ENCODE measurements at regions not wholly inside any gene's neighbourhood (a gene's known extent, or its start where the extent isn't known, plus 50 kb on each side); places are given as distances from the start of the nearest gene placed in this dataset.

DNA sequence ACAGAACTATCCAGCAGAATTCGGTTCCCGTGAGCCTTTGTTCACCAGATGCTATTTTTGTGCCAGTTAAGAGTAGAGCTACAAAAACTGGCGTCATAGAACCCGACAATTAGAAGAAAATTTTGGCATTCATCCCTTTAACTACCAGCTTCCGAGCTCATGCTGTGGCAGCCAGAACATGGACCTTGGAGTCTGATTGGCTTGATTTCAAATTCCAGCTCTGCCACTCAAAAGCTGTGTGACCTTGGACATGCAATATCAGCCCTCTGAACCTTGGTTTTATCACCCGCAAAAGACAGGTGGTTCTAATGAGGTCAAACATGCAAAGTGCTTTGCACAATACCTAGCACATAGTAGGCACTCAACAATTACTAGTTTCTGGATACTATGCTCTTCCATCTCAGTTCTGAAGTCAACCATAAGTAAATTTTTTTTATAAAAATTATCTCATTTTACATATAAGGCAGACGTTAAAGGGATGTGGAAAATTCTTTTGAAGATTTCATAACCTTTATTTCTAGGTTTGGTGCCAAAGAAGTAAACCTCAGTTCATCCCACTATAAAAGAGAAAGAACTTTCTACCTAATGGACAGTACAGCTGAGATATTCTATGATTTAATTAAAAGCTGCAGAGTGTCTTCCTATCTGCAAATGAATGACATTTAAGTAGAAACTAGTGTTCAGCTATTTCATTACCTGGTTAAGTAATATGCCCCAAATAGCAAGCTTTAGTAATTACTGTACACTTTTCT, 331.5 kb downstream of the HAPSTR1 start:
- TF ChIP-seq, protein P1, sequence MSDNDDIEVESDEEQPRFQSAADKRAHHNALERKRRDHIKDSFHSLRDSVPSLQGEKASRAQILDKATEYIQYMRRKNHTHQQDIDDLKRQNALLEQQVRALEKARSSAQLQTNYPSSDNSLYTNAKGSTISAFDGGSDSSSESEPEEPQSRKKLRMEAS (IDR thresholded peaks at IDR 0.05; ENCODE audit: low read depth, low read length): no peak
- TF ChIP-seq, protein P2, sequence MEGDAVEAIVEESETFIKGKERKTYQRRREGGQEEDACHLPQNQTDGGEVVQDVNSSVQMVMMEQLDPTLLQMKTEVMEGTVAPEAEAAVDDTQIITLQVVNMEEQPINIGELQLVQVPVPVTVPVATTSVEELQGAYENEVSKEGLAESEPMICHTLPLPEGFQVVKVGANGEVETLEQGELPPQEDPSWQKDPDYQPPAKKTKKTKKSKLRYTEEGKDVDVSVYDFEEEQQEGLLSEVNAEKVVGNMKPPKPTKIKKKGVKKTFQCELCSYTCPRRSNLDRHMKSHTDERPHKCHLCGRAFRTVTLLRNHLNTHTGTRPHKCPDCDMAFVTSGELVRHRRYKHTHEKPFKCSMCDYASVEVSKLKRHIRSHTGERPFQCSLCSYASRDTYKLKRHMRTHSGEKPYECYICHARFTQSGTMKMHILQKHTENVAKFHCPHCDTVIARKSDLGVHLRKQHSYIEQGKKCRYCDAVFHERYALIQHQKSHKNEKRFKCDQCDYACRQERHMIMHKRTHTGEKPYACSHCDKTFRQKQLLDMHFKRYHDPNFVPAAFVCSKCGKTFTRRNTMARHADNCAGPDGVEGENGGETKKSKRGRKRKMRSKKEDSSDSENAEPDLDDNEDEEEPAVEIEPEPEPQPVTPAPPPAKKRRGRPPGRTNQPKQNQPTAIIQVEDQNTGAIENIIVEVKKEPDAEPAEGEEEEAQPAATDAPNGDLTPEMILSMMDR (IDR thresholded peaks at IDR 0.05; ENCODE audit: low read depth, low read length): no peak

Measured in NB4 (cell line).